Common myeloid progenitor, CD34-positive (primary cell): ENCODE measurements at regions not wholly inside any gene's neighbourhood (a gene's known extent, or its start where the extent isn't known, plus 50 kb on each side); places are given as distances from the start of the nearest gene placed in this dataset.

ENCODE experiments used
- CTCF ChIA-PET: fragments of 350-600 bp; sonication (Branson Sonifier 250); formaldehyde crosslinking; loops from one replicate; lab custom pipeline; 2021; ENCODE audit warnings: antibody characterized with exemption; lab: Charles Lee
- POLR2A ChIA-PET: fragments of 350-600 bp; sonication (Branson Sonifier 250); formaldehyde crosslinking; loops from one replicate; lab custom pipeline; 2021; ENCODE audit warnings: antibody characterized with exemption; lab: Charles Lee
- DNase-seq, 3 donors: peaks; one replicate each; pipeline versions ENCODE4 v3.0.0 to v3.0.0-alpha.2; 2013
- H3K27ac ChIP-seq, 2 experiments: 1 replicate in 1 of 2; 2 replicates in 1 of 2; pipeline ENCODE4 v1.7.0; 2013; ENCODE audit warnings: inconsistent platforms in 2 of 2, low read length in 2 of 2, mild to moderate bottlenecking in 2 of 2, low read depth in 1 of 2, moderate library complexity in 1 of 2; ENCODE audit not compliant: severe bottlenecking in 2 of 2, insufficient read depth in 1 of 2, poor library complexity in 1 of 2
- H3K27me3 ChIP-seq, 5 experiments: replicated peaks in 2 of 5; 1 replicate in 3 of 5; 2 replicates in 2 of 5; pipeline versions ENCODE4 v1.6.1 to v1.7.0; 2013; ENCODE audit warnings: low read length in 4 of 5, mild to moderate bottlenecking in 2 of 5, moderate library complexity in 2 of 5, inconsistent platforms in 1 of 5; ENCODE audit not compliant: insufficient read depth in 5 of 5, control insufficient read depth in 4 of 5
- H3K36me3 ChIP-seq, 4 experiments: 1 replicate in 2 of 4; 2 replicates in 2 of 4; pipeline versions ENCODE4 v1.6.1 to v1.7.0; 2013; ENCODE audit warnings: low read length in 3 of 4, control low read depth in 1 of 4, mild to moderate bottlenecking in 1 of 4; ENCODE audit not compliant: control insufficient read depth in 4 of 4, insufficient read depth in 4 of 4
- H3K4me1 ChIP-seq, 4 experiments: 1 replicate in 3 of 4; 2 replicates in 1 of 4; pipeline versions ENCODE4 v1.6.1 to v1.7.1; 2013; ENCODE audit warnings: low read length in 3 of 4, mild to moderate bottlenecking in 3 of 4, control low read depth in 1 of 4, inconsistent platforms in 1 of 4, moderate library complexity in 1 of 4; ENCODE audit not compliant: control insufficient read depth in 4 of 4, insufficient read depth in 4 of 4; ENCODE audit errors: control extremely low read depth in 1 of 4
- H3K4me3 ChIP-seq, 7 experiments: 1 replicate in 4 of 7; 2 replicates in 3 of 7; pipeline versions ENCODE4 v1.5.1 to v1.7.0; 2013; ENCODE audit warnings: mild to moderate bottlenecking in 7 of 7, low read length in 6 of 7, moderate library complexity in 6 of 7, inconsistent platforms in 2 of 7, low read depth in 2 of 7, control low read depth in 1 of 7; ENCODE audit not compliant: insufficient read depth in 4 of 7, control insufficient read depth in 1 of 7; ENCODE audit errors: extremely low read depth in 1 of 7
- H3K9me3 ChIP-seq, 5 experiments: 1 replicate in 4 of 5; 2 replicates in 1 of 5; pipeline versions ENCODE4 v1.6.1 to v1.7.1; 2013; ENCODE audit warnings: low read length in 4 of 5, mild to moderate bottlenecking in 2 of 5, inconsistent platforms in 1 of 5, low read depth in 1 of 5, moderate library complexity in 1 of 5; ENCODE audit not compliant: control insufficient read depth in 4 of 5, insufficient read depth in 2 of 5; ENCODE audit errors: control extremely low read depth in 1 of 5
- WGBS: methylation state at CpG from one replicate; pipeline ENCODE4 v1.1.5; 2013; ENCODE audit not compliant: insufficient coverage; 5-methylcytosine and 5-hydroxymethylcytosine counted together

DNA sequence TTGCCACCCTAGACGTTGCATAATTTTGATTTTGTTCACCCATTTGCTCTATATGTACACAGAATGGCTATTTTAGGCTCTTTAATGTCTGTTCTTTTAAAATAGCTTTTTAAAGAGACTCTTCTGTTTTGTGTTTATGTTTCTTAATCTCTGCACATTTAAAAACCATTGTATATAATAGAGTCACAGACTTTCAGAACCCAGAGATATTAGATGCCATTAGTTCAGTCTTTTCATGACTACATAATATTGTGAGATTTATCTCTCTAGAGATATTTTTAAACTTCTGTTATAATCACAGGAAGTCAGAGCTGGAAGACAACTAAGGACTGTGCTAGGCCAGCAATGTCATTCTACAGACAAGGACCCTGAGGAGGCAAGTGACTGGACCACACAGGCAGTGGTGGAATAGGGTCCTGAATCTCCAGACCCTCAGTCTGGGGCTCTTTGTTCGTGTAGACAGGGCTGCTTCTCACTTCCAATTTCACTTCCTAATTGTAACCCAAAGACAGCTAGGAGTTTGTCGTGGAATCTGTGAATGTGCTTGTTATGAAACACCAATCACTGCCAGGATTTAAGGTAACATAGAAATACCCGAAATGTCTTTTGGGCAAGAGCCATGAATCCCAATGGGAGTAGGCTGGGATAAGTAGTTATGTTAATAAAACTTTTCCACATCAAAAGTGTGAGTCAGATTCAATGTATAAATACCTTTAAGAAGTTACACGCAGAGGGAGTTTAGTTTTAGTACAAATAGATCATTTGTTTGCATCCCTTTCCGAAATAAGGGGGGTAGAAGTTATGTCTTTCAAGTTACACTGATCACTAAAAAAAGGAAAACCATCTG, 165.2 kb upstream of the ROPN1 start:
- POLR2A ChIA-PET = no interaction called here
- no peak for DNase-seq
- CTCF ChIA-PET = no interaction called here
- no peak overlapping the region for H3K27ac ChIP-seq
- no peaks in the 10 kb centered on the region for H3K4me1 ChIP-seq
- H3K27me3 ChIP-seq = peaks cover 0 to 6% (median 0%) of the 10 kb centered on the region in 5 experiments
- H3K4me3 ChIP-seq = no peak overlapping the region
- no peaks in the 10 kb centered on the region for H3K36me3 ChIP-seq
- 95% methylated on average over 2 of the region's 6 CpGs for WGBS
- H3K9me3 ChIP-seq = no peaks in the 10 kb centered on the region

DNA sequence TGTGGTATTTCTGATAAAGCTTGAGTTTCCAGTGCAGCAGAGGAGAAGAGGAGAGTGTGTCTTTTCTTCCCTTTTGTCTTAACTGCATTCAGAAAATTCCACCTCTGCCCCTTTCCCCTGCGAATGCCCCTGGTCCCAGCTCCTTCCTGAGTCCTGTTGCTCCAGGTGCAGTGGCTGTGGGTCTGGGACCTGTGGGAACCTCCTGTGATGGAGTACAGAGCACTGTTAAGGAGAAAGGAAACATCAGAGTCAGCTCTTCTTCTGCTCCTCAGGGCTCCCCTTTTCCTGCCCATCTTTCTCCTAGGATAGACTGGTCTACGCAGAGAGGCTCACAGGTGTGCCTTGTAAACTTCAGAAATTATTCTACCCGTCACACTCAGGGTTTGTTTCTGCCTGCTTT, 165.8 kb upstream of the ROPN1 start:
- no peak for DNase-seq
- POLR2A ChIA-PET = no interaction called here
- Histone ChIP-seq H3K36me3 (no peaks in the 10 kb centered on the region), H3K27ac (no peak overlapping the region), H3K4me1 (no peaks in the 10 kb centered on the region), H3K27me3 (peaks cover 0 to 6% (median 0%) of the 10 kb centered on the region in 5 experiments), H3K9me3 (no peaks in the 10 kb centered on the region), H3K4me3 (no peak overlapping the region)
- WGBS = 100% methylated on average over 1 of the region's 3 CpGs
- CTCF ChIA-PET = no interaction called here

DNA sequence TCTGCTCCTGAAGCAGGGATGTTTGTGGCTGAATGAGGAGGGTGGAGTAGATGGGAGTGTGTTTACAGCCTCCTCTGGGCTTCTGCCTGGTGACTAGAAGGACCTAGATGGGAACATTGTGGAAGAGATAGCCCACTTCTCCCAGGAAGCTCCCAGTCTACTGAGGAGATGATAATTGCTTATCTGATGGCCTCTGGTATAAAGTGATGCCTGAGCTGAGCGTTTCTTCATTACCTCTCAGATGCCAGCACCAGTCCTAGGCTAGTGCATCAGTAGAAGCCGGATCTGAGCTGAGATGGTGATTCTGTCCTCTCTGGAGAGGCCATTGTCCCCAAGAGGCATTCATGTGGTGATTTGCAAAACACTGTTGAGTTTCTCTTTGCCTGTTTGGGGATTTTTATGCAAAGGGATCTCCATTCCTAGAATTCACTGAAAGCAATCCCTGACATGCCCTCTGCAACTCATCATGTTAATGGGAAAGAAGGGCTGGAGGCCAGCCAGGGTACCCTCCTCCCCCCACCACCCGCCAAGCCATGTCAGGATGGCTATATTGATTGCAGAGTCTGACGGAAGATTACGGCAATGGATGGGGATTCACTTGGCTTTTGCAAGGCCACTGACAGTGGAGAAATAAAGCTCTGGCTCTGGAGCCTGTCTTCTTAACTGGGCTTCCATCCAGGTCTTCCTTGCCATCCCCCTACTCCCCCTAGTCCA, 166.4 kb upstream of the ROPN1 start:
- WGBS = 94% methylated on average over 4 of the region's 5 CpGs
- CTCF ChIA-PET = no interaction called here
- no peak for DNase-seq
- Histone ChIP-seq H3K27ac (no peak overlapping the region), H3K4me1 (no peaks in the 10 kb centered on the region), H3K4me3 (no peak overlapping the region), H3K36me3 (no peaks in the 10 kb centered on the region), H3K9me3 (no peaks in the 10 kb centered on the region), H3K27me3 (peaks cover 0 to 6% (median 0%) of the 10 kb centered on the region in 5 experiments)
- POLR2A ChIA-PET = no interaction called here

DNA sequence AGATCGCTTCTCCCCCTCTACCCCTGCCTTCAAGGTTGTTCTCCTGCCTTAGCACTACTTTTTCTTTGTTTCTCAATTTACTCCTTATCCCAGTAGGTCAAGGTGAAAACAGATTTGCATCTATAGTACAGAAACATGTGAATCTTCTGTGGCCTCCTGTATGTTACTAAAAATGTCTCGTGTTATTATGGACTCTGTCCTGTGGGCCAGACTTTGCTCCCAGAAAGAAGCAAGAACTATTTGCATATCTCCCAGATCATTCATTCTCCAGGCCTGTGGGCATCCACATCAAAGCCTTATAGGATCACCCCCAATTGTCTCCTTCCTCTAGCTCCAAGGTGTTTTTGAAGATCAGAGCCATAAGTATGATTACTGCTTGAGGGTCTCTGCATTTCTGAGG, 169.5 kb upstream of the ROPN1 start:
- peaks cover 0 to 12% (median 3%) of the 10 kb centered on the region in 5 experiments for H3K27me3 ChIP-seq
- DNase-seq = no peak
- no peaks in the 10 kb centered on the region for H3K36me3 ChIP-seq
- H3K9me3 ChIP-seq = no peaks in the 10 kb centered on the region
- H3K4me1 ChIP-seq = no peaks in the 10 kb centered on the region
- H3K4me3 ChIP-seq = no peak overlapping the region
- ChIA-PET CTCF (no interaction called here), POLR2A (no interaction called here)
- WGBS = no CpG with 5 or more reads among the region's 2 CpGs
- no peak overlapping the region for H3K27ac ChIP-seq

DNA sequence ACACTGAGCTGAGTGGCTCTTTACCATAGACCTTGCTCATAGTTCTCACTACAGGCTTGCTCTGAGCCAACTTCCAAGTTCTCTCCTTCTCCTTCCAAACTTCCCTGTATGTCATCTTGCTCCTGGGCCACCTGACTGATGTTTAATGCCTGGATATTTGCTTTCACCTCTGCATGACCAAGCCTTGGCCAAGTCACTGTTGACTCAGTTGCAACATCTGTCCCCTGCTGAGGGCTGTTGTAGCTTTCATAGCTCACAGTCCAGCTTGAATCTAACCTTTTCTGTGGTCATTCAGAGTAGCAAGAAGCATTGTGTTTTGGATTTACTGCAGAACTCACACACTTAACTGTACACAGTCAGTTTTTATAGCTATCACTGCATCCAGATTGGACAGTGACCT, 171.8 kb upstream of the ROPN1 start:
- peaks cover 0 to 5% (median 0%) of the 10 kb centered on the region in 5 experiments for H3K27me3 ChIP-seq
- no peak overlapping the region for H3K4me3 ChIP-seq
- no peaks in the 10 kb centered on the region for H3K36me3 ChIP-seq
- no peak for DNase-seq
- POLR2A ChIA-PET = no interaction called here
- no peak overlapping the region for H3K27ac ChIP-seq
- H3K9me3 ChIP-seq = peaks cover 0 to 1% (median 0%) of the 10 kb centered on the region in 5 experiments
- CTCF ChIA-PET = no interaction called here
- no peaks in the 10 kb centered on the region for H3K4me1 ChIP-seq

DNA sequence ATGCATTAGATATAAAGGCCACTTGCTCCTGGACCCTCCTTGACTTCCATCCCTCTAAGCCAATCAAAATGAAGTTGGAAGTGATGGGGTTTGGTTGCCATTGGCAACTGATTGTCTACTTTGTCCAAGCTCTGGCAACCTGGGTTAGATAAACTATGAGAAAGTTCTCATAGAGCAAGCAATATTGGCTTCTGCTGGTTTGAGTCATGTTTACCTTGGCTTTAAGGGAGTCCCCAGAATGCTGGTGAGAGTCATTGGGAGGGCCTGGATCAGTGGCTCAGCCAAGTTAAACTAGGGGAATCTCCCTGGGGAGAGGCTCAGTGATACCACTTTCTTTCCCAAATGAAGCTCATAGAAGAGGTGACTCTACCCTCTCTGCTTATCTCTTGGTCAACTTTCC, 176.3 kb upstream of the ROPN1 start:
- Histone ChIP-seq H3K27me3 (peaks cover 0 to 7% (median 0%) of the 10 kb centered on the region in 5 experiments), H3K4me1 (no peaks in the 10 kb centered on the region), H3K27ac (no peak overlapping the region), H3K9me3 (peaks cover 0 to 2% (median 0%) of the 10 kb centered on the region in 5 experiments), H3K4me3 (no peak overlapping the region), H3K36me3 (no peaks in the 10 kb centered on the region)
- DNase-seq = no peak
- ChIA-PET POLR2A (no interaction called here), CTCF (interaction anchor here (0.9 kb wide), 1 partner anchor 28 kb away, joined by 3 read pairs; no protein-coding TSS in a partner anchor)

DNA sequence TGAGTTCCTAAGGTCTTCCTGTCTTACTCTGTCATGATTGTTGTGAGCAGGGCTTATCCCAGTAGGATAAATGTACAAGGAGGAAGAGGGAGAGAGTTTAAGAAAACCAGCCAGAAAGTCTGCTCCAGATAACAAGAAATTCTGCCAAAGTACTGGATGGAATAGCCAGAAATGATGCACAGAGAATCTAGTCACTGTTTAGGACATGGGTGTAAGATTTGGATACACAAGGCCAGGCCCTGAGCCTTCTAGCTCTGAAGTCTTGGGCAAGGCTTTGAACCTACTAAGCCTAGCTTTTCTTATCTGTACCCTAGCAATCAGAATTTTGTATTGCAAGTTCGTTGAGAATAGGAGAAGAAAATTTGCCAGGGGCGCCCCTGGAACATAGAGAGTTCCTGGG, 180.4 kb upstream of the ROPN1 start:
- H3K9me3 ChIP-seq = peaks cover 0 to 2% (median 0%) of the 10 kb centered on the region in 5 experiments
- DNase-seq = no peak
- no peaks in the 10 kb centered on the region for H3K36me3 ChIP-seq
- ChIA-PET CTCF (no interaction called here), POLR2A (no interaction called here)
- H3K27ac ChIP-seq = no peak overlapping the region
- no peaks in the 10 kb centered on the region for H3K4me1 ChIP-seq
- no peak overlapping the region for H3K4me3 ChIP-seq
- WGBS = no CpG with 5 or more reads among the region's 2 CpGs
- H3K27me3 ChIP-seq = peaks cover 0 to 2% (median 0%) of the 10 kb centered on the region in 5 experiments
